AG09309 (cell line): ENCODE measurements at regions not wholly inside any gene's neighbourhood (a gene's known extent, or its start where the extent isn't known, plus 50 kb on each side); places are given as distances from the start of the nearest gene placed in this dataset.

Experiments
- DNase-seq: peaks from one replicate; pipeline ENCODE4 v3.0.0-alpha.2; 2010; ENCODE audit warnings: low read depth
- H3K4me3 ChIP-seq: 2 replicates; pipeline ENCODE4 v1.5.1; 2011; ENCODE audit warnings: mild to moderate bottlenecking, low read depth, low read length, moderate library complexity; ENCODE audit not compliant: control insufficient read depth
- CTCF ChIP-seq: IDR thresholded peaks from 2 replicates; pipeline ENCODE4 v1.5.1; 2011; ENCODE audit warnings: mild to moderate bottlenecking, low read depth, low read length, inconsistent platforms; ENCODE audit not compliant: insufficient read depth, control insufficient read depth; ENCODE audit errors: missing control alignments

DNA sequence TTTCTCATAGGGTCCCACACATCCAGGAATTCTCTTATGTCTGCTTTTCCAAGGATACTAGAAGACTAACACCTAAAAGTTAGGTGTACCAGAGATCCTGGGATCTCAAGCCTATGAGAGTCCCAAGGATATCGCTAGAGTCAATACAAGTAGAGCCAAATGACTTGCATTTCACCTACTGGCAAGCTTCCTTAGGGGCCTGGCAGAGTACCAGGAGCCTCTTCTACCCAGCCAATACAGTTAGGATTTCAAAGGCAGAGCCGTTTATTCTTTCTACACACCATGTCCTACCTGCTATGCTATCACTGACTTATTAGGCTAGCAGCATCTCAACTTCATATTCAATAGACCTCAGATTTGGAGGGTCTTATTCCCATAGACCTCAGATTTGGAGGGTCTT lies 53.5 kb upstream of the UNC5B start:
- no peak for TF ChIP-seq CTCF
- H3K4me3 ChIP-seq = no peak overlapping the region
- no peak for DNase-seq

- no peak for TF ChIP-seq CTCF
- H3K4me3 ChIP-seq = no peak overlapping the region
- no peak for DNase-seq
These were observed 52.5 kb upstream of the UNC5B start for GRCh38 chr10:71159892-71160291.

DNA sequence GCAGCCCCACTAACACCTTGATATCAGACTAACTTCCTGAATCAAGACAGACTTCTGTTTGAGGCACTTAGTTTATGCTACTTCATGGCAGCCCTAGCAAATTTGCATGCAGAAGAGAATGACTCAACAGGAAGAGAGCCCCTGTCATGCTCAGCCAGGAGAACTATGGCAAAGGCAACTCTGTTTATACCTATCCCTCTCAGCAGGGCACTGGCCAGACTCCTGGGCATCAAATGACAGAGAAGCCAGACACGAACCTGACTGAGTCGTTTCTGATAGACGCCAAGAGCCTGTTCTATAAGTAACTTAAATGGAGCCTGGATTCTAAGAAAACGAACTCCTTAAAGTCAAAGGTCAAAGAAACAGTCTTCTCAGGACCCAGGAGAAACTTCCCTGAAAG lies 50.9 kb upstream of the UNC5B start:
- DNase-seq = no peak
- TF ChIP-seq CTCF = no peak
- no peak overlapping the region for H3K4me3 ChIP-seq
